RWPE2 (cell line): ENCODE measurements at regions not wholly inside any gene's neighbourhood (a gene's known extent, or its start where the extent isn't known, plus 50 kb on each side); places are given as distances from the start of the nearest gene placed in this dataset.
A peak's percentile ranks its signal among the peaks of the same experiment; 100 is the strongest.

ENCODE experiments used
- ATAC-seq: fragments of 200-7000 bp; cut with Tn5 transposase; 3 replicates; pipeline ENCODE4 v1.9.1; 2021; ENCODE audit warnings: low read depth
- DNase-seq: peaks from one replicate; pipeline ENCODE4 v3.0.0-alpha.2; 2020; ENCODE audit warnings: low spot score
- H3K27ac ChIP-seq: fragments of 450-650 bp; 2 replicates; pipeline ENCODE4 v1.5.1; 2017; ENCODE audit warnings: mild to moderate bottlenecking; ENCODE audit not compliant: poor library complexity, severe bottlenecking
- H3K27me3 ChIP-seq: fragments of 250-450 bp; sonication (Bioruptor Pico); 2 replicates; pipeline ENCODE4 v1.5.1; 2021; ENCODE audit warnings: mild to moderate bottlenecking, moderate library complexity; ENCODE audit not compliant: insufficient read depth, poor library complexity, severe bottlenecking
- H3K36me3 ChIP-seq: fragments of 250-450 bp; sonication (Bioruptor Pico); 2 replicates; pipeline ENCODE4 v1.5.1; 2020; ENCODE audit warnings: low read depth, mild to moderate bottlenecking, moderate library complexity
- H3K4me1 ChIP-seq: fragments of 250-450 bp; sonication (Bioruptor Pico); 2 replicates; pipeline ENCODE4 v1.5.1; 2021; ENCODE audit warnings: mild to moderate bottlenecking, moderate library complexity; ENCODE audit not compliant: insufficient read depth, poor library complexity, severe bottlenecking
- H3K4me3 ChIP-seq: fragments of 250-450 bp; sonication (Bioruptor Pico); 2 replicates; pipeline ENCODE4 v1.5.1; 2021; ENCODE audit warnings: mild to moderate bottlenecking, moderate library complexity; ENCODE audit not compliant: severe bottlenecking
- H3K9me3 ChIP-seq: fragments of 250-450 bp; sonication (Bioruptor Pico); 2 replicates; pipeline ENCODE4 v1.5.1; 2021; ENCODE audit warnings: mild to moderate bottlenecking, moderate library complexity; ENCODE audit not compliant: severe bottlenecking
- TF ChIP-seq, protein P1 (sequence below): fragments of 450-650 bp; IDR thresholded peaks from one replicate; pipeline ENCODE4 v1.5.1; 2017; ENCODE audit warnings: mild to moderate bottlenecking, moderate library complexity; ENCODE audit not compliant: poor library complexity, severe bottlenecking

GRCh38 chr6:91716361-91716760 lies 1129.5 kb upstream of the MAP3K7 start:
- Histone ChIP-seq H3K4me1 (peaks cover 10% of the 10 kb centered on the region), H3K4me3 (no peak overlapping the region), H3K27me3 (no peaks in the 10 kb centered on the region), H3K36me3 (no peaks in the 10 kb centered on the region), H3K9me3 (no peaks in the 10 kb centered on the region), H3K27ac (no peak overlapping the region)
- DNase-seq (no peak), ATAC-seq (no peak)
- TF ChIP-seq, protein P1, sequence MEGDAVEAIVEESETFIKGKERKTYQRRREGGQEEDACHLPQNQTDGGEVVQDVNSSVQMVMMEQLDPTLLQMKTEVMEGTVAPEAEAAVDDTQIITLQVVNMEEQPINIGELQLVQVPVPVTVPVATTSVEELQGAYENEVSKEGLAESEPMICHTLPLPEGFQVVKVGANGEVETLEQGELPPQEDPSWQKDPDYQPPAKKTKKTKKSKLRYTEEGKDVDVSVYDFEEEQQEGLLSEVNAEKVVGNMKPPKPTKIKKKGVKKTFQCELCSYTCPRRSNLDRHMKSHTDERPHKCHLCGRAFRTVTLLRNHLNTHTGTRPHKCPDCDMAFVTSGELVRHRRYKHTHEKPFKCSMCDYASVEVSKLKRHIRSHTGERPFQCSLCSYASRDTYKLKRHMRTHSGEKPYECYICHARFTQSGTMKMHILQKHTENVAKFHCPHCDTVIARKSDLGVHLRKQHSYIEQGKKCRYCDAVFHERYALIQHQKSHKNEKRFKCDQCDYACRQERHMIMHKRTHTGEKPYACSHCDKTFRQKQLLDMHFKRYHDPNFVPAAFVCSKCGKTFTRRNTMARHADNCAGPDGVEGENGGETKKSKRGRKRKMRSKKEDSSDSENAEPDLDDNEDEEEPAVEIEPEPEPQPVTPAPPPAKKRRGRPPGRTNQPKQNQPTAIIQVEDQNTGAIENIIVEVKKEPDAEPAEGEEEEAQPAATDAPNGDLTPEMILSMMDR = no peak

DNA sequence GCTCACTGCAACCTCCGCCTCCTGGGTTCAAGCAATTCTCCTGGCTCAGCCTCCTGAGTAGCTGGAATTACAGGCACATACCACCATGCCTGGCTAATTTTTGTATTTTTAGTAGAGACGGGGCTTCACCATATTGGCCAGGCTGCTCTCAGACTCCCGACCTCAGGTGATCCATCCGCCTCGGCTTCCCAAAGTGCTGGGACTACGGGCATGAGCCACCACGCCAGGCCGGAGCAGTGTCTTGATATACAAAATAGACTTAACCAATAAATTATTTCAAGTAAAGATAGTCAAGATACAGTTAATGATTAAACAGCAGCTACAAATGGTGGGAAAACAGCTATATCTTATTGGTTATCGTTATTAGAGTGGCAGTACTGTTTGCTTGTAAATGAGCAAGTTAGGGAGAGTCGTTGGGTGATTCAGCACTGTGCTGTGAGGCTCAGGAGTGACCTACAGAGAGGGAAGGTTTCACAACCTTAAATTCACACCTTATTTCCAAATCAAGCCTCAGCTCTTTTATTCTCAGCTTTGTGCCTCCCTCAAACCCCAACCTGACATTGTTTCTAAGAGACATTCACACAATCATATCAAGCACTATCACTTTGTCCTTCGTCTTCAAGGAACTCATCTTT lies 1128.4 kb upstream of the MAP3K7 start:
- no peak overlapping the region for H3K27ac ChIP-seq
- H3K4me3 ChIP-seq = no peak overlapping the region
- H3K36me3 ChIP-seq = no peaks in the 10 kb centered on the region
- TF ChIP-seq, protein P1 = no peak
- peaks cover 10% of the 10 kb centered on the region for H3K4me1 ChIP-seq
- no peaks in the 10 kb centered on the region for H3K27me3 ChIP-seq
- H3K9me3 ChIP-seq = no peaks in the 10 kb centered on the region
- ATAC-seq (no peak), DNase-seq (no peak)

DNA sequence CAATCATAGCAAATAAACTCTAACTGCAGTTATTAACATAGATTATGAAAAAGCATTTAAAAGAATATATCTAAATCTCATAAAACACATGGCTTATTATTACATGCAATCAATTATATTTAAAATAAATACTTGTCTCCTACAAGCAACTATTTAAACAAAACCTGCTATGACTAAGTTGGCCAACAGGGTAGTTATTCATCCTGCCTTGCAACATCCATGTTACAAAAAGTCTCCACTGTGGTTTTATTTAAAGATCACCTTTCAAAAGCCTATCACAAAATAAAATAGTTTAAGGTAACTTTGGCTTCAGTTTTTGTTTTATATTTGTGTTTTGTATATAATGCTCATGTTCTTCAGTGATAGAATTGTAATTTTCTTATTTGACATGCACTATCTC lies 1127.0 kb upstream of the MAP3K7 start:
- no peaks in the 10 kb centered on the region for H3K36me3 ChIP-seq
- TF ChIP-seq, protein P1 = peak; percentile 12
- H3K27ac ChIP-seq = no peak overlapping the region
- peaks cover 10% of the 10 kb centered on the region for H3K4me1 ChIP-seq
- DNase-seq = no peak
- ATAC-seq = peak; percentile 82
- no peaks in the 10 kb centered on the region for H3K9me3 ChIP-seq
- H3K4me3 ChIP-seq = no peak overlapping the region
- H3K27me3 ChIP-seq = no peaks in the 10 kb centered on the region

GRCh38 chr6:91711518-91711917 lies 1124.6 kb upstream of the MAP3K7 start:
- Histone ChIP-seq H3K36me3 (no peaks in the 10 kb centered on the region), H3K27ac (no peak overlapping the region), H3K4me3 (no peak overlapping the region), H3K9me3 (no peaks in the 10 kb centered on the region), H3K4me1 (peaks cover 10% of the 10 kb centered on the region), H3K27me3 (no peaks in the 10 kb centered on the region)
- ATAC-seq (no peak), DNase-seq (no peak)
- TF ChIP-seq, protein P1 = no peak

- no peak overlapping the region for H3K27ac ChIP-seq
- DNase-seq (no peak), ATAC-seq (no peak)
- TF ChIP-seq, protein P1 = no peak
- H3K36me3 ChIP-seq = no peaks in the 10 kb centered on the region
- H3K4me1 ChIP-seq = peaks cover 10% of the 10 kb centered on the region
- no peaks in the 10 kb centered on the region for H3K27me3 ChIP-seq
- no peaks in the 10 kb centered on the region for H3K9me3 ChIP-seq
- H3K4me3 ChIP-seq = no peak overlapping the region
Measured at GRCh38 chr6:91710342-91710741, 1123.5 kb upstream of the MAP3K7 start.
